ENCODE measurements at regions not wholly inside any gene's neighbourhood (a gene's known extent, or its start where the extent isn't known, plus 50 kb on each side); places are given as distances from the start of the nearest gene placed in this dataset.
"Not testable (repeated sequence)": the region's sequence is repeated elsewhere in the genome, so short reads cannot be mapped to it uniquely, and the experiment has no call there.

DNA sequence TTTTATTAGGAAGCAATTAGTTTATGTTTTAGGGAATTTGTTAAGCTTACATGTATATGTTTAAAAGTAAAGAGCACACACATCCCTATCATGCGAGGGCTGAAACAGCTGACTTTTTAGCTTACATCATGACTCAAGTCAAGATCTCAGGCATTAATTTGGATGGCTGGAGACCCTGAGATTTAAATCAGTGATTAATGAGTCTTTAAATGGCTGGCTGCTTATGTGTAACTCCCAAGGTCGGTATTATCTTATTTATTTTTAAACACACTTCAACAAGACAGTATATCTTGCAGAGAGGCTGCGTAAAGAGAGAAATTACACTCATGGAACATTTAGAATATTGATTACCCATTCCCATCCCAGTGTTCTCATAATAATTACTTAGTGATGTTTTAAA, 169.4 kb downstream of the KBTBD8 start:
- no peak for DNase-seq

DNA sequence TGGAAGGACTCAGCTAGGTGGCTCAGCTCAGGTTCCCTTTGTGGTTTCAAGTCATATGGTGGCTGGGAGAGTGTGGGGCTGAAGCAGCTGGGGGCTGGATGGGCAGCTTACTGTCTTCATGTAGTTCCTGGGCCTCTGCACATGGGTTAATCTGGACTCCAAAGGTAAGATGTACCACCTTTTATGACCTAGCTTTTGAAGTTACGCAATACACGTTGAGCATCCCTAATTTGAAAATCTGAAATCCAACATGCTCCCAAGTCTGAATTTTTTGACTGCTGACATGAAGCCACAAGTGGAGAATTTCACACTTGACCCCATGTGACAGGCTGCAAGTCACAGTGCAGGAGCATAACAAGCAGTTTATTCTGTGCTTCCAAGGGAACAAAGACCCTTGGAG, 173.7 kb downstream of the KBTBD8 start:
- DNase-seq, result no peak

DNA sequence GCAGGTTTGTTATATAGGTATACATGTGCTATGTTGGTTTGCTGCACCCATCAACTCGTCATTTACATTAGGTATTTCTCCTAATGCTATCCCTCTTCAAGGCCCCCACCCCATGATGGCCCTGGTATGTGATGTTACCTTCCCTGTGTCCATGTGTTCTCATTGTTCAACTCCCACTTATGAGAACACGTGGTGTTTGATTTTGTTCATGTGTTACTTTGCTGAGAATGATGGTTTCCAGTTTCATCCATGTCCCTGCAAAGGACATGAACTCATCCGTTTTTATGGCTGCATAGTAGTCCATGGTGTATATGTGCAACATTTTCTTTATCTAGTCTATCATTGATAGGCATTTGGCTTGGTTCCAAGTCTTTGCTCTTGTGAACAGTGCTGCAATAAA, 175.0 kb downstream of the KBTBD8 start:
- DNase-seq, result not testable (repeated sequence)

DNA sequence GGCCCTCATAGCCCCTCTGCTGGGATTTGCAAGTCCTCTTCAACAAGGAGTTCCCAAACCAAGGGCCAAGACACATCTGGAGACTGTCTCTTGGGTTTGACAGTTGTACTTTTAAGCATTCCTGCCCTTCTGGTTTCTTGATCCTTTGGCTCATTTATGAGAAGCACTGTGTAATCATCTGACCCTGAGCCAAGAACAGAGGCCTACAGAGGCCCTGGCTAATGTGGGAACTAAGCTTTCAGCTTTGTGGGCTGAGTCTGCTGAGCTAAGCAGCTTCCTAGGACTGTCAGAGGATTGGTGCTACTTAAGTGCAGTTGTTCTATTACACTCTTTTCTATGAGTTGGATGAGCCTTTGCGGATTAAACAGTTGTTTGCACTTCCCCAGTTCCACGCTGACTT, 178.3 kb downstream of the KBTBD8 start:
- no peak for DNase-seq

DNA sequence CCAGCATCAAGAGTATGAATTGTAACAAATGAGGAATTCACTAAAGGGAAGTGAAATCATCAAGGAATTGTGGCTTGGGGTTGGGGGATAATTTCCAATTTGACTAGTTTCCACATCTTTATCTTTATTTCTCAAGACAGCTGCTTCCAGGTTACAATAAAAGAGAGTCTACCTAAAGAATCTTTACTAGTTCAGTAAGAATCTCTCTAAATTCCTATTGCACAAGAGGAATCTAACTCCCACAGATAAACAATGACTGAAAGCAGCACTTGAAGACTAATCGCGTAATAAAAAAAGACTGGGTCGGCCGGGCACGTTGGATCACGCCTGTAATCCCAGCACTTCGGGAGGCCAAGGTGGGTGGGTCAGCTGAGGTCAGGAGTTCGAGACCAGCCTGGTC, 194.4 kb downstream of the KBTBD8 start:
- DNase-seq, result no peak

DNA sequence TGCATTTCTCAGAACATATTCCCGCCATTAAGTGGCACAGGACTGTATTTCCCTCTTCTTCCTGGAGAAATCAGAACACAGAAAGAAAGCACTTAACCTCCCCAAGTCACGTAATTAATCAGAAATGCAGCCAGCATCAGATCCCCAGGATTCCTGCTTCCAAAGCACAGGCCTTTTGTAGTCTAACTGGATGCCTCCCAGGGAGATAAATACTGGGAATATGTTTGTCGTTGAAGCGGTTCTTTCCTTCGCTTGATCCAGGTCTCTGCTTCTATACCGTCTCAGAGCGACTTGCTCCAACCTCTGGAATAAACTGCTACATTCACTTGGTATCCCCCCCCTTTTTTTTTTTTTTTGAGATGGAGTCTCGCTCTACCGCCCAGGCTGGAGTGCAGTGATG, 198.6 kb downstream of the KBTBD8 start:
- DNase-seq, result no peak

DNA sequence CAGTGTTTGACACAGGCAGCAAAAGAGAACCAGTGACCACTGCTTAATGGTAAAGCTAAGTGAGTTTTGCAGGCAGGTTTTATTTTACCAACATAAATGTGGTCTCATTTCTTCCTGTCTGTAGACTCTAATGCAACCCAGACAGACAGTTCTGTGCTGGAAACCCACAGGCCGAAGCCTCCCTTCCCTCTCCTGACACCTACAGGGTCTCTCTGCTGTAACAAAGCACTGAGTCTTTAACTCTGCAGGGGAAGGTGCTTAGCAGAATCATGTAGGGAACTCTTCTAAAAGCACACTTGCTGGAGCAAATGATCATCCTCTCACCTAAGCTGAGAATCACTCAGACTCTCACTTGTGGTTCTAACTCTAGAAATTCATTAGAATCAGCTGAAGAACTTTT, 200.3 kb downstream of the KBTBD8 start:
- DNase-seq, result no peak

DNA sequence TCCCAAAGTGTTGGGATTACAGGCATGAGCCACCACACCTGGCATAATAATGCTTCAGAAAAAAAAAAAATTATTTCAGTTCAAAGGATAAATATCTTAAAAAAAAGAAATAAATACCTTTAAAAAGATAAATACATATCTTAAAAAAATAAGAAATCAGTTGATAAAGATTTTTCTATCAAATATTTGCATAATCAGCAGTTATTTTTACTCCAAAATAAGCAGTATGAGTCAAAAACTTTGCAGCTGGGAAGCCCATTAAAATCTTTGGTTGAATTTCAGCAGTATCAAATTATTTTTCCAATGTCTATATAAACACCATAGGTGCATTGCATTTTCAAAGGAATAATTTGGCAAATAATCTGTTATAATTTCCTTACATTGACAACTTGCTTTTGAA, 202.5 kb downstream of the KBTBD8 start:
- no peak for DNase-seq

DNA sequence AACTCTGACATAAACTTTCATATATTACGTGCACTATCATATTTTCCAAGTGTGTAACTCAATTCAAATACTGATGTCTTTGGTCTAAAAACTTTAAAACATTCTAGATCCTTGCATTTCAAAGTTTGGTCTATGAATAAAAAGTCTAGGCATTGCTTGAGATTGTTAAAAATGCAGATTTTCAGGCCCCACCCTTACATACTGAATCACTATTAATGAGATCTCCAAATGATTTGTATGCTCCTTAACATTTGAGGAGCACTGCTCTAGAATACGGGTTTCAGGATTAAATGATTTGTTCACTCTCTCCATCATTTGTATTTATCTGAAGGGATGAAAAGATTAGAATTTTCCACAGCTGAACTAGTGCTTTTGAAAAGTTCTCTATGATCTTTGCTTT, 202.9 kb downstream of the KBTBD8 start:
- DNase-seq, result no peak

DNA sequence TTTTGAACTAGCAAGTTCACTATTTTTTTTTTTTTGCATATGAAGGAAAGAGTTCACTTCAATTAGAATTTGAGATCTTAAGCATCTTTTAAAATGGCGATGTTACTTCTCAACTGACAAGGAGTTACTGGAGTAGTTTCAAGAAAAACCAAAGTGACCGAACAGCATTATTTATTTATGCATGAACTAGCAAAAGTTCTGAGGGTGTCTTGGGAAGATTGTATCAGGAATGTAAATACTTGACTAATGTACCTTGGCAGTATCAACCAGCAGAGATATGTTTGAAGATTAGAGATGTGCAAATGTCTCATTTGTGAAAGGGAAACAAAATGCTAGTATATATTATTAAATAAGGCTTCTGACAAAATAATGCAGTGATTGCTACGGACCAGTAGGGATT, 203.9 kb downstream of the KBTBD8 start:
- no peak for DNase-seq

DNA sequence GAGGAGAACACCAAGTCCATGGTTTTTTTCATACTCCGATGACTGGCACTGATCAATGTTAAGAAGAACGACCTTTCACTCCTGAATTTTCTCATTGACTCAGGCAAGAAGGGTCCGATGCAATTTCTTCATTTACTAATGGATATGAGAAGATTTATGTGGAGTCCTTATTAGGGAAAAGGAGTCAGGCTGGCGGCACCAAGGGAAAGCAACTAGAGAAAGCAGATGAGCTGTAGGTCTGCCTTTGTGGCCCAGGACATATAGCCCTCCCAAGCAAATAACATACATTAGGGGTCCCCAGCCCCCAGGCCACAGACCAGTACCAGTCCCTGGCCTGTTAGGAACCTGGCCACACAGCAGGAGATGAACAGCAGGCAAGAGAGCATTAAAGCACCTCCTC, 206.8 kb downstream of the KBTBD8 start:
- no peak for DNase-seq

DNA sequence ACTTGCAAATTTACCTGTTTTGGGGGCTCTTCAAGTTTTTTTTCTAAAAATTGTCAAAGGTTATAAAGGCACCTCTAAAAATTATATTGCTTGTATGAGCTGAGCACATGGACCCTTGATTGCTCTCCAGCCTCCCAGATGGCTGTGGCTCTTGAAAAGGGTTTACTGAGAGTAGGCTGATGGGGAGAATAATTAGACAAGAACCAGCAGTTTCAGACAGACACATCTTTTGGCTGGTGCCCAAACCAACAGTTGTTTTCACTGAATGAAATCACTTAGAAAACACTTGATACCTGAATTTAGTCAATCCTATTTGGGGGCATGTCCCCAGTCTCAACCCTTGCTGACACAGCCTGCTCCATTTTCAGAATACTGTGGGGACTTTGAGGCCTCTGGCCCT, 217.6 kb downstream of the KBTBD8 start:
- no peak for DNase-seq

DNA sequence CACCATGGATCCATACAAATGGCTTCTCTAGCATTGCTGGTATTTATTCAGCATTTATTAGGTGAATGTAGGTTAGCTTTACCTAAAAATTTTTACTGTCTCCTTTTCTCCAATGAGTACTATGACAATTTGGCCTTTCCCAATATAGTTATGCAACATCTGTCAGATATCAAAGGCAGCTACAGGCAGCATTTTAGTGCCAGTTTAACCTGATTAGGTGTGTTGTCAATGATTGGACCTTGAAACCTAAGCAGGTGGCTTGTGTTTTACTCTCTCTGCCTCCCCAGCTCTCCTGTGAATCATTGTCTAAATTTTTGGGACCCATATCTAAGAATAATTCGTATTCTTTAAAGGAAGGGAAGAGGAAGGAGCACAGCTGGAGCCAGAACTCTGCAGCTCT, 228.9 kb downstream of the KBTBD8 start:
- DNase-seq, result no peak

DNA sequence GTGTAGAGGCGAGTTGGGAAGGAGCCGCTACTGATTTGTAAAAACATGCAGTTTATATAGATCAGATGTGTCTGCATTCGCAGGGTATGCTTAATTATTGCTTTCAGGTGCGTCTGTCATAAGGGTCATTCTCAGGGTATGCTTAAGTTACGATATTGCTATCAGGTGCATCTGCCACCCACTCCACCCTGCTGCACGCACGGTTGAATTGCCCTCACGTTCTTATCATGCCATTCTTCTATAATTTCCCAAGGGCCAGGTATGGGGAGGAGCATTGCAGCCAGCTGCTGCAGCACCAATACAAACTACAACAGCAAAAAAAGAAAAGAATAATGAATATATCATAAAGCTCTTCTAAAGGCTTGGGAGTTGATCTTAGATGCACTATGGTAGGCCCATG, 230.0 kb downstream of the KBTBD8 start:
- no peak for DNase-seq

DNA sequence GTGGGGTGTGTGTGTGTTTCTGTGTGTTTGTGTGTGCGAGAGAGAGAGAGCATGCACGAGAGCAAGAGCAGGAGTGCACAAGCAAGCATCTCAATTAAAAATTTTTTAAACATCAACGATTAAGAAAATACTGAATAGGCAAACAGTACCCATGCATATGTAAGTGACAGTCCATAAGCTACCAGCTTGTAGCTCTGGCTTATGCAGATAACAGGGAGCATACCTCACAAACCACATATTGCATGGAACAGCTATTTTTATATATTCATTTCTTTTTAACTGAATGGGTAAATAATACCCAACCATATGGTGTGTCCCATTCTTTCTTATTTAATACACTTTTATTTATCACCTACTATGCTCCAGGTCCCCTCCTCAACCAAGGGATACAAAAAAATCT, 234.5 kb downstream of the KBTBD8 start:
- DNase-seq, result no peak

DNA sequence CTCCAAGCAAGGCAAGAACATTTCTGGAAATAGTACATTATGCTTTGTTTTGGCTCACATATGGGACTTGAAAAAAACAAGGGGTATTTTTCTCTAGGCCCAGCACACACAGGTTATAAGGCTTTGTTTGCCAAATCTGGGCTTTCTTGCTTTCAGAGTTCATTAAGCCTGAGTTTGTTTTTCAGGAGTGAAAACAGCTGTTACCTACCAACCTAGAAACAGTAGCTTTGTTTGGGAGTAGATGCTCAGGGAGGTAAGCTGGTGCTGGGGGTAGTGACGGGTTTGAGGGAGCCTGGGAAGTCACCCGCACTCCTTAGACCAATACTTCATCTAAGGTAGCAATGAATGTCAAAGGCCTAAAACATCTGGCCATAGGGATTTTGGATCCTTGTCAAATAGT, 241.2 kb downstream of the KBTBD8 start:
- DNase-seq, result no peak

DNA sequence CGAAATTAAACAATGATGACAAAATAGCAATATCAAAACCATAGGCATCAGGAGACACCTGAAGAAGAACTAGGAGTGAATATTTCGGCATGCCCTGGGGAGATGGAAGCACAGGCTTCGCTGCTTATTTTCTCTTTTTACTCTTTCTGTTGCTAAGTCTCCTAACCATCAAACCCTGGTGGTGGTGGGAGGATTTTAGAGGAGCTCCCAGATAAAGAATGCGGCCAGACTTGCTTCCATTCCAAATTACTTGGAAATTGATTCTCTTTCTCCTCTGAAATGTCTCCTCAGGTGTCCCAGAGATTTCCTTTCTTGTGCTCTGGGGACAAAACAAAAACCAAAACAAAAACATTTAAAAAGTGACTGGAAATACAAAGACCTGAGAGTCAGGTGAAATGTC, 243.0 kb downstream of the KBTBD8 start:
- DNase-seq, result no peak

DNA sequence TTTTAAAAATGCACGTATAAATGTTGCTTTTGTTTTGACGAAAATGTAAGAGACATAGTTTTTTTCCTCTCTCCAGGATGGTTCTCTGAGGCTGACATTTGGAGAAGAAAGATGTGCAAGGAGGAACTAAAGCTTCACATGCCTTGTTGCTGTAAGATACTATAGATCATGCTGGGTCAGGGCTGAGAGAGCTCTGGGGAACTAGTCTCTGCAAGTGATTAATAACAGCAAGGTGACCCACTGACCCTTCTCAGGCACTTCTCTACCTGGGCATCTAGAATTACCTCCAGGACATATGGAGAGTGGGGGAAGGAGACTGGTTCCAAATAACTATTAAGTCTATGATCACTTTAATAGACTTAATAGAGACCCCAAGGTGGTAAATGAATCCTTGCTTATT, 246.0 kb downstream of the KBTBD8 start:
- no peak for DNase-seq

DNA sequence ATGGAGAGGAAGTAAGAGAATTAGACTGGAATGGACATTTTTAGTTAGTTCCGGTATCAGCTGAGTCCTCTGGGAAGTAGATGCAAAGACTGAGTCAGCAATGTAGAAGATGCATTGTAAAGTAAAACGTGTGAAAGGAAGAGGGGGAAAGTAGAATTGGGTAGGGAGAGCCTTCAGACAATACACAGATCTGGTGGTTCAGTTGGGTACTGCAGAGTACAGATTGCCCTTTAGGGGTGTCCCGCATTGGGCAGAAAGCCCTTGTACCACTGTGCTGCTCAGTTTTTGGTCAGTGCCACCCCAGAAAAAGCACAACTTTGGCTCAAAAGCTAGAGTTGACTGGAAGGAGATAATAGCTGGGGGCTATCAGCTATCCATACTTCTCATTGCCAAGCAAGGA, 247.4 kb downstream of the KBTBD8 start:
- DNase-seq, result no peak

DNA sequence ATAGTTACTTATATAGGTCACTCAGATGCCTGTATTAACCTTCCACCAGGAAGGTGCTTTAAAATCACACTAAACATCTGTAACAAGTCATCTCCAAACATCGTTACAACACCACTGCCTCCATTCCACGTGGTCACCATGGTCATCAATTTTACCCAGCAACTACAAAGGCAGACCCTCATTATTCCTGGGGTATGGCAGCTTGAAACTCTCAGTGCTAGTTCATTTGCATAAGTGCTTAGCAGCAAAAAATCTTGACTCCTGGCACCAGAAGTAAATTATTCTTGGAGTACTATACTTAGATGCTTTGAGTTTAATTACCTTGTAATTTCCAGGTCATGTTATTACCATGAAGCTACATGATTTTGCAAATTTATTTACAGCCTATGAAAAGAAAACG, 250.6 kb downstream of the KBTBD8 start:
- DNase-seq, result no peak

DNA sequence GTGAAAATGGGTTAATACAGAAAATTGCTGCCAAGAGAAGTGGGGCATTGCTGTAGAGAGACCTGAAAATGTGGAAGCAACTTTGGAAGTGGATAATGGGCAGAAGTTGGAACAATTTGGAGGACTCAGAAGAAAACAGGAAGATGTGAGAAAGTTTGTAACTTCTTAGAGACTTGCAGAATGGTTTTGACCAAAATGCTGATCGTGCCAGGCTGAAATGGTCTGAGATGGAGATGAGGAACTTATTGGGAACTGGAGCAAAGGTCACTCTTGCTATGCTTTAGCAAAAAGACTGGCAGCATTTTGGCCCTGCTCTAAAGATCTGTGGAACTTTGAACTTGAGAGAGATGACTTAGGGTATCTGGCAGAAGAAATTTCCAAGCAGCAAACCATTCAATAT, 254.8 kb downstream of the KBTBD8 start:
- not testable (repeated sequence) for DNase-seq

DNA sequence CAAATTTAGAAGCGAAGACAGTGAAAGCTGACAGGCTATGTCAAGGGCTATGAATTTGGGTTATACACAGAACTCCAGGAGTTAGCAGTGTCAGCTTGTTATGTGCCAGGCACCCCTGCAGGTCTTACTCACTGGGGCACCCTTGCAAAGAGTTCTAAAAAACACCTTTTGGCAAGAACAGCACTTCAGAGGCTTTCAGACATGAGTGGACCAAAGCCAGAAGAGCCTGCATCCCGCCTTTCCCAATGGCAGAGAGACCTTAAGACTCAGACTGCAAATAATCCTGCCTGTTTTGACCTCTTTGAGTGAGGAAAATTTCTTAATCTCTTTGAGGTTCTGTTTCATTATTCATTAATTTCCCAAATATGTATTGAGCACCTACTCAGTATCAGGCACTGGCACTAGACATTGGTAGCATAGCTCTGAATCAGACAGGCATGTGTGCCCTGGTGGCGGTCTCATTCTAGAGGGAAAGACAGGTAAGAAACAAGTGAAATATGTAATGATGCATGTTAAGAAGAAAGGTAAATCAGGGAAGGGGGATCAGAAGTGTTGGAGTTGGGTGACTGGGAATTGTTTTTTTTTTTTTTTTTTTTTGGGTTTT, 280.0 kb downstream of the KBTBD8 start:
- no peak for DNase-seq

DNA sequence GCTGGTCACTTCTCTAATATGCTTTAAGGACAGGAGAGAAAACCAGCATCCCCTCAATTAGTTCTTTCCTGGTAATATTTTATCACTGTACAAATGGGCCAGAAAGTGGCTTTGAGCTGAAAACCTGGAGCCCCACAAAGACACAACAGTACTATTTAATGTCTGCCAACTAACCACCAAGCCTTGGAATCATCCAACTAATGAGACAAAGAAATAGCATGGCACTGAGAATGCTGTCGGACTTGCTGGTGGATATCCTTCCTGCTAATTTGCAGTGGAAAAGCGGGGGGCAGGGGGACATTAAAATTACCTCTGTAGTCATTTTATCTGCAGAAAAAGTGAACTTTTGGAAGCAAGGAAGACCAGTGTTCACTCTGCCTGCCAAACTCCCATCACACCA, 288.5 kb downstream of the KBTBD8 start:
- no peak for DNase-seq

DNA sequence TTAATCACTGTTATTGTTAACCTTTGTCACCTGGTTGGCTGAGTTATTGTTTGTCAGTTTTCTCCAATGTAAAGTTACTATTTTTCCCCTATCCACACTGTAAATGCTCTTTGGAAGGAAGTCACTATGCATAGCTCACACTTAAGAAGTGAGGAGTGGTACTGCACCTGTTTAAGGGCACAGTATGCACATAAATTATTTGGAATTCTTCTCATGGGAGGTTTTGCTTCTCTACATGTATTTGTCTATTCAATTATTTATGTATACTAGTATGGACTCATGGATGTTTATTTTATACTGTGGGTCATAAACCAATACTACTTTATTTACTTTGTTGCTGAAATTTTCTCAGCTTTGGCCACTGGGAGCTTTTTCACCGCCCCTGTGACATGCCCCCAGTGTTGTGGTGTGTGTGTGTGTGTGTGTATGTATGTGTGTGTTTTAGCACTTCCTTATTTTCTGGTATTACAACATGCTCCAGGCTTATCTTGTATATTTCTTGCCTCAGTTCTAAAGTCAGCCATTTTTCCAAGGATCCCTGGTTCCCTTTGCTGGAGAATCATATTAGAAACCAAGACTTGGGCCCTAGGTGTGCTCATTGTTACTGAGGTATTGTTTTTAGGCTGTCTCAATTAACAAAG, 290.5 kb downstream of the KBTBD8 start:
- no peak for DNase-seq

DNA sequence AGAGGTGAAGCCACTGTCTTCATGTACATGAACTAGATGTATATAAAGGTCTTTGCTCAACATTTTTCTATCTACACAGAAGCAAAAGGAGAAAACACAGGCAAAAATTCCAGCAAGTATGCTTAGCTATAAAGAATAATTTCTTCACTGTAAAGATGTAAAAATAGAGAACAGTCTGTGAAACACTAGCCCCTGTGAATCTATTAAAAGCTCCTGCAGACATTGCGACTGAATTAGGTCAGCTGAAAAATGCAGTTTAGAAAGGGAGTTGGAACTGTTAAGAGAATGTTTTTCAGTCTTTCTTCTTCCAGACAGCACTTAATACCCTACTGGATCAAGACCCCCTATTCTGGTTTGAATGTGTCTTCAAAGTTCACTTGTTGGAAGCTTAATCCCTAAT, 291.5 kb downstream of the KBTBD8 start:
- no peak for DNase-seq
